ENCODE measurements at regions not wholly inside any gene's neighbourhood (a gene's known extent, or its start where the extent isn't known, plus 50 kb on each side); places are given as distances from the start of the nearest gene placed in this dataset.

DNA sequence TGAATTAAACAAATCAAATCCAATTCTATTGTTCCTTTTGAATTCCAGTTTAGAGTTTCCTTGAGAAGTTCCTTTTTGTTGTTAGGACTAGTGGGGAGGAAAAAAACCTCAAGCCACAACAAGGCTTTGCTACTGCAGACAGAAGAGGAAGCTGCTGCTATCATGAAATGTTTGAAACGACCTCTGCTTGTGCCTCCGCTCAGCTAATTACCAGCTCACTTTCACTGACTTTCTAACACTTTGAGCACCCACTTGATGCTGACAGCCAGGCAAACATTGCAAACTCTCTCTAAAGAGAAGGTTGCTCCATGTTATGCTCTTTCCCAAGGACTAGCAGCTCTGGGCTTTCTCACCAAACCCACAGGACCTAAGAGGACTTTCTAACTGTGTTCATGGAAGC lies 203.9 kb upstream of the PROX1 start:
- TF ChIP-seq FOXP2 (optimal IDR thresholded peaks at IDR 0.05; ENCODE audit: borderline replicate concordance, extremely low read depth, extremely low read length, insufficient read depth) (no peak), POLR2AphosphoS5 (IDR thresholded peaks at IDR 0.05; ENCODE audit: low read depth, low read length) (no peak), SIN3A (IDR thresholded peaks at IDR 0.05; ENCODE audit: borderline replicate concordance, insufficient read depth, low read length) (no peak), TAF1 (IDR thresholded peaks at IDR 0.05; ENCODE audit: borderline replicate concordance, insufficient read depth, low read length) (no peak)
- TF ChIP-seq, protein P1, sequence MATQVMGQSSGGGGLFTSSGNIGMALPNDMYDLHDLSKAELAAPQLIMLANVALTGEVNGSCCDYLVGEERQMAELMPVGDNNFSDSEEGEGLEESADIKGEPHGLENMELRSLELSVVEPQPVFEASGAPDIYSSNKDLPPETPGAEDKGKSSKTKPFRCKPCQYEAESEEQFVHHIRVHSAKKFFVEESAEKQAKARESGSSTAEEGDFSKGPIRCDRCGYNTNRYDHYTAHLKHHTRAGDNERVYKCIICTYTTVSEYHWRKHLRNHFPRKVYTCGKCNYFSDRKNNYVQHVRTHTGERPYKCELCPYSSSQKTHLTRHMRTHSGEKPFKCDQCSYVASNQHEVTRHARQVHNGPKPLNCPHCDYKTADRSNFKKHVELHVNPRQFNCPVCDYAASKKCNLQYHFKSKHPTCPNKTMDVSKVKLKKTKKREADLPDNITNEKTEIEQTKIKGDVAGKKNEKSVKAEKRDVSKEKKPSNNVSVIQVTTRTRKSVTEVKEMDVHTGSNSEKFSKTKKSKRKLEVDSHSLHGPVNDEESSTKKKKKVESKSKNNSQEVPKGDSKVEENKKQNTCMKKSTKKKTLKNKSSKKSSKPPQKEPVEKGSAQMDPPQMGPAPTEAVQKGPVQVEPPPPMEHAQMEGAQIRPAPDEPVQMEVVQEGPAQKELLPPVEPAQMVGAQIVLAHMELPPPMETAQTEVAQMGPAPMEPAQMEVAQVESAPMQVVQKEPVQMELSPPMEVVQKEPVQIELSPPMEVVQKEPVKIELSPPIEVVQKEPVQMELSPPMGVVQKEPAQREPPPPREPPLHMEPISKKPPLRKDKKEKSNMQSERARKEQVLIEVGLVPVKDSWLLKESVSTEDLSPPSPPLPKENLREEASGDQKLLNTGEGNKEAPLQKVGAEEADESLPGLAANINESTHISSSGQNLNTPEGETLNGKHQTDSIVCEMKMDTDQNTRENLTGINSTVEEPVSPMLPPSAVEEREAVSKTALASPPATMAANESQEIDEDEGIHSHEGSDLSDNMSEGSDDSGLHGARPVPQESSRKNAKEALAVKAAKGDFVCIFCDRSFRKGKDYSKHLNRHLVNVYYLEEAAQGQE (IDR thresholded peaks at IDR 0.05; ENCODE audit: insufficient read depth in 1 of 2, low read depth in 2 of 2, low read length in 2 of 2): no peak

DNA sequence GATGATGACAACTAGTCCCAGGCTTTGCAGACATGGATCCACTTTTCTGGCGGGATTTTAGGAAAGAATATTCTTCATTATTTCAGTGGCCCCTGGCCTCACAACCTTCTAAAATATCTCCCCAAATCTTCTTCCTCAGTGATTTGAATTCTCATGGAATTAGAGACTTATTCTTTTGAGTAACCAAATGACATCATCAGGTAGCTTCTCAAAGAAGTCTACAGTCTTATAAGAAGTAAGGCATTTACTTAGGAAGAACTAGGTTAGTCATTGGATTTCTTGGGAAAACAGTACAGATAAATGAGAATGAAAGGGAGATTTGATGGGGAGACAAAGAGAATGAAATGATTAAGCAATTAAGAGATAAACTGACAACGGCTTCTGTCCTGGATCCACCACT lies 201.1 kb upstream of the PROX1 start:
- TF ChIP-seq FOXP2 (optimal IDR thresholded peaks at IDR 0.05; ENCODE audit: borderline replicate concordance, extremely low read depth, extremely low read length, insufficient read depth) (no peak), POLR2AphosphoS5 (IDR thresholded peaks at IDR 0.05; ENCODE audit: low read depth, low read length) (no peak), SIN3A (IDR thresholded peaks at IDR 0.05; ENCODE audit: borderline replicate concordance, insufficient read depth, low read length) (no peak), TAF1 (IDR thresholded peaks at IDR 0.05; ENCODE audit: borderline replicate concordance, insufficient read depth, low read length) (no peak)
- TF ChIP-seq, protein P1 (IDR thresholded peaks at IDR 0.05; ENCODE audit: insufficient read depth in 1 of 2, low read depth in 2 of 2, low read length in 2 of 2): no peak

DNA sequence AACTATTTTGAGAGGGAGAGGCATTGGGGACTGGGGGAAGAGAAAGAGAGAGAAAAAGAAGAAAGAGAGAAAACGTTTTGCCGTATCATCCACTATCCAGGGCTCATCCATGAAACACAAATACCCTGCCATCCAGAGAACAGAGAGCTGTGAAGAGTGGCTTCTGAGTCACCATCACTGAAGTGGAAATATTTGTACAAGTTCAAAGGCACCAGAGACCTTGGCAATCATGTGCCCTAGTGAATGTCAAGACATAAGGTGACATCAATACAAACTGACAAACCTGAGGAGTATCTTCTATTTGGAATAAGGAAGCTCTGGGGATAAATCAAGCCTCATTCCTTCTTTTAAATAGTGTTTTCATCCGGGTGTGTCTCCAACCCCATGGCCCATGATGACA lies 197.2 kb upstream of the PROX1 start:
- TF ChIP-seq TAF1 (IDR thresholded peaks at IDR 0.05; ENCODE audit: borderline replicate concordance, insufficient read depth, low read length): no peak

DNA sequence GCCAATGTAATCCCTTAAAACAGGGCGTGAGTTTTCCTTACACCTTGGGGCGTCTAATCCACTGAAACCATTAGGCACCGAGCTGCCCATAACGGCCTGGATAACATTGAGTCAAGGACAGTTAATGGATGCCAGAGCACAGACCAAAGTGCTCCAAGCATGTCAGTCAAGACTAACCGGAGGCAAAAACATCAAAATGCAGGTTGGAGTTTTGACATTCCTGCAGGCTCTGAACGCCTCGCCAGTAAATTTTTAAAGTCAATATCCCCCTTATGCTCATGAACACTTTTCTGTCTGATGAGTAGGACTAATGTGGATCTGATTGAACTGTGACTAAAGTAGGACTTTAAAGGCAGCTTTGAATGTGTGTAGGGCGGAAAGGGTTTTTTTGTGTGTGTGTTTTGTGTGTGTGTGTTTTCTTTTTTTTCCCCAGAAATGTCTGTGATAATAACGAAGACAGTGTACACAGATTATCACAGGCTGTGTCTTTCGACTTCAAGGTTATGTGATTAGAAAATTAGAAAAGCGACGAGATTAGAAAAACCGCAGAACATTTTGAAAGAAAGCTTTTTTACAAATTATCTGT lies 194.2 kb upstream of the PROX1 start:
- TF ChIP-seq, protein P1 (IDR thresholded peaks at IDR 0.05; ENCODE audit: insufficient read depth in 1 of 2, low read depth in 2 of 2, low read length in 2 of 2): no peak
- TF ChIP-seq SIN3A (IDR thresholded peaks at IDR 0.05; ENCODE audit: borderline replicate concordance, insufficient read depth, low read length): no peak
- no peak for TF ChIP-seq TAF1 (IDR thresholded peaks at IDR 0.05; ENCODE audit: borderline replicate concordance, insufficient read depth, low read length)
- TF ChIP-seq POLR2AphosphoS5 (IDR thresholded peaks at IDR 0.05; ENCODE audit: low read depth, low read length): no peak
- TF ChIP-seq FOXP2 (optimal IDR thresholded peaks at IDR 0.05; ENCODE audit: borderline replicate concordance, extremely low read depth, extremely low read length, insufficient read depth): no peak

DNA sequence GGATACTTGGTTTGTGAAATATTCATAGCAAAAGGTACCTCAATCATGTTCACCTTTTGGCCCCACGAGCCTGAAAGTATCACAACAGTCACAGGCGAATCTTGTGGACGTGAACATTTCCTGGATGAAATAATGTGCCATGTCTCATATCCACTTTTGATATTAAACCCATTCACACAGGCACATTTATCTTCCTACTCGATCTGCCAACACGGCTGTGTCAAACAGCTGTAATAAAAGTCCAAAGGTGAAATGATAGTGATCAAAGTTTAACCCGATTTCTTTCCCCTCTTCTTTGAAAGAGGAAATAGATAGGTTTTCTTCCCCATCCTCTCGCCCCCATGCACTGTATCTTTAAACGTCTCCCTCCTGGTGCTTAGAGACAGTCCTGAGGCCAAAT lies 191.2 kb upstream of the PROX1 start:
- TF ChIP-seq SIN3A (IDR thresholded peaks at IDR 0.05; ENCODE audit: borderline replicate concordance, insufficient read depth, low read length) (no peak), POLR2AphosphoS5 (IDR thresholded peaks at IDR 0.05; ENCODE audit: low read depth, low read length) (no peak), FOXP2 (optimal IDR thresholded peaks at IDR 0.05; ENCODE audit: borderline replicate concordance, extremely low read depth, extremely low read length, insufficient read depth) (no peak), TAF1 (IDR thresholded peaks at IDR 0.05; ENCODE audit: borderline replicate concordance, insufficient read depth, low read length) (no peak)
- TF ChIP-seq, protein P1 (IDR thresholded peaks at IDR 0.05; ENCODE audit: insufficient read depth in 1 of 2, low read depth in 2 of 2, low read length in 2 of 2): no peak
